ENCODE measurements at regions not wholly inside any gene's neighbourhood (a gene's known extent, or its start where the extent isn't known, plus 50 kb on each side); places are given as distances from the start of the nearest gene placed in this dataset.

DNA sequence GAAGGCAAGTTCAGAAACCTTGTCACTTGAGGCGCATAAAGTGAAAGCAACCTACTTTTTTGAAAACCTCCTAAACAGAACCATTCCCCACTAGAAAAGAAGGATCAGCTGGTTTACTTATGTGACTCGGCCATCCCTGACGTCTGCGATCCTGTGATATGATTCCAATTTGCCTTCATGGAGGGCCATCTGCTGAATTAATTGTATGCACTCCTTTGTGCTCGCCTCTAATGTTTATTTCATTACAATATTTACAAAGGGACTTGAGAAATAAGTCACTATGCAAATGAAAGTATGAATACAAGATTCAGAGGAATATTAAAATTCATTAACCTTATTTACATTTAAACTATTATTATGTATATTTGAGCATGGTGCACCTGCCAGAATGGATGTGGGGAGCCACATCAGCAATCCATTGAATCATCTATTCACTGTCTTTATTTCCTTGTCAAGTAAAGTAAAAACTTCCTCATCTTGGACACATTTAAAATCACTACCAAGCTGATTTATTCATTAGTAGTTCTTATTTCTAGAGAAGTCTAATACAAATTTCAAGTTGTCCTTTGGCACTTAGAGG lies 96.5 kb downstream of the RBM43 start:
- Histone ChIP-seq H3K4me1 (ENCODE audit: control insufficient read depth in 5 of 5, insufficient read depth in 5 of 5, low read length in 5 of 5) (peaks cover 0 to 23% (median 4%) of the 10 kb centered on the region in 5 donors), H3K9ac (ENCODE audit: insufficient read depth in 1 of 2, low read length in 2 of 2) (no peak overlapping the region), H3K36me3 (ENCODE audit: control insufficient read depth in 4 of 4, insufficient read depth in 4 of 4, low read length in 4 of 4) (no peaks in the 10 kb centered on the region), H3K4me3 (no peak overlapping the region), H3K27ac (ENCODE audit: low read depth in 1 of 2, low read length in 1 of 2) (no peak overlapping the region), H3K27me3 (ENCODE audit: control insufficient read depth in 3 of 3, insufficient read depth in 3 of 3, low read length in 2 of 3) (no peaks in the 10 kb centered on the region), H3K9me3 (ENCODE audit: control insufficient read depth in 4 of 4, insufficient read depth in 3 of 4, low read length in 3 of 4) (no peaks in the 10 kb centered on the region)
- WGBS, 2 donors, result 82 to 91% methylated on average over 5 of the region's 5 CpGs
- DNase-seq, result no peak
- no peak for ATAC-seq (ENCODE audit: insufficient read depth, low FRiP score)
- TF ChIP-seq, protein P1, sequence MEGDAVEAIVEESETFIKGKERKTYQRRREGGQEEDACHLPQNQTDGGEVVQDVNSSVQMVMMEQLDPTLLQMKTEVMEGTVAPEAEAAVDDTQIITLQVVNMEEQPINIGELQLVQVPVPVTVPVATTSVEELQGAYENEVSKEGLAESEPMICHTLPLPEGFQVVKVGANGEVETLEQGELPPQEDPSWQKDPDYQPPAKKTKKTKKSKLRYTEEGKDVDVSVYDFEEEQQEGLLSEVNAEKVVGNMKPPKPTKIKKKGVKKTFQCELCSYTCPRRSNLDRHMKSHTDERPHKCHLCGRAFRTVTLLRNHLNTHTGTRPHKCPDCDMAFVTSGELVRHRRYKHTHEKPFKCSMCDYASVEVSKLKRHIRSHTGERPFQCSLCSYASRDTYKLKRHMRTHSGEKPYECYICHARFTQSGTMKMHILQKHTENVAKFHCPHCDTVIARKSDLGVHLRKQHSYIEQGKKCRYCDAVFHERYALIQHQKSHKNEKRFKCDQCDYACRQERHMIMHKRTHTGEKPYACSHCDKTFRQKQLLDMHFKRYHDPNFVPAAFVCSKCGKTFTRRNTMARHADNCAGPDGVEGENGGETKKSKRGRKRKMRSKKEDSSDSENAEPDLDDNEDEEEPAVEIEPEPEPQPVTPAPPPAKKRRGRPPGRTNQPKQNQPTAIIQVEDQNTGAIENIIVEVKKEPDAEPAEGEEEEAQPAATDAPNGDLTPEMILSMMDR (IDR thresholded peaks at IDR 0.05; ENCODE audit: control extremely low read depth, extremely low read depth), result no peak

DNA sequence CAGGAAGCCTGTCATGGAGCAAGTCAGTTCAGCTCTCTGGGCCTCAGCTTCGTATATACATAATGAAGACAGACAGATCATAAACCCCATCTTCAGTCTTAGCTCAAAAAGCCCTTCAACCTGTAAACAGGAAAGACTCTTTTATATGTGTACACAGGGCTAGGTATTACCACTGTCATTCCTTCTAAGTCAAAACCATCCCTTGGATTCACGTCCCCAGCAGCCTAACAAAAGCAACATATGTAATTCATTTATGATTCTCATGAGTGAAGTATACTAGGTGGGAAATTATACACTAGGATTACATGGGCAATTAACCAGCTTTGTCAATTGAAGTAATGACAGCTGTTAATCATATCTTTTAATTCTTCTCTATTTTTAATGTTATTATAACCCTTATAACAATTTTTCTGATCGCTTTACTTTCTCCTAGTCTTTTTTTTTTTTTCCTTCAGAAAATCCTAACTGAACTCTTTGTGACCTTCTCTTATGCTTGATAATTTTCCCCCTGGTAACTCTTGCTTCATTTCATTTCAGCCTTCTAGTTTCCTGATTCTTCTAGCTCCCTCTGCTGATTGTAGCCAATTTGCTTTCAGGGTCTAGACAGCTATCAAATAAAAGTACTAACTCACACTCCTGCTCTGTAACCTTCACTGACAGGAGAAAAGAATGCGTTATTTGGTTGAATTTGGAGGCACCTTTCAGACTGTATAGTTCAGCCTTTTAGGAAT lies 99.7 kb downstream of the RBM43 start:
- Histone ChIP-seq H3K4me3 (no peak overlapping the region), H3K36me3 (ENCODE audit: control insufficient read depth in 4 of 4, insufficient read depth in 4 of 4, low read length in 4 of 4) (no peaks in the 10 kb centered on the region), H3K27me3 (ENCODE audit: control insufficient read depth in 3 of 3, insufficient read depth in 3 of 3, low read length in 2 of 3) (no peaks in the 10 kb centered on the region), H3K4me1 (ENCODE audit: control insufficient read depth in 5 of 5, insufficient read depth in 5 of 5, low read length in 5 of 5) (peaks cover 0 to 40% (median 4%) of the 10 kb centered on the region in 5 donors), H3K9ac (ENCODE audit: insufficient read depth in 1 of 2, low read length in 2 of 2) (no peak overlapping the region), H3K9me3 (ENCODE audit: control insufficient read depth in 4 of 4, insufficient read depth in 3 of 4, low read length in 3 of 4) (no peaks in the 10 kb centered on the region), H3K27ac (ENCODE audit: low read depth in 1 of 2, low read length in 1 of 2) (no peak overlapping the region)
- TF ChIP-seq, protein P1 (IDR thresholded peaks at IDR 0.05; ENCODE audit: control extremely low read depth, extremely low read depth), result no peak
- ATAC-seq (ENCODE audit: insufficient read depth, low FRiP score) (no peak), DNase-seq (peak in 2 of 3 donors; percentile 84 to 89)
- WGBS, 2 donors, result 66 to 75% methylated on average over 4 of the region's 4 CpGs

DNA sequence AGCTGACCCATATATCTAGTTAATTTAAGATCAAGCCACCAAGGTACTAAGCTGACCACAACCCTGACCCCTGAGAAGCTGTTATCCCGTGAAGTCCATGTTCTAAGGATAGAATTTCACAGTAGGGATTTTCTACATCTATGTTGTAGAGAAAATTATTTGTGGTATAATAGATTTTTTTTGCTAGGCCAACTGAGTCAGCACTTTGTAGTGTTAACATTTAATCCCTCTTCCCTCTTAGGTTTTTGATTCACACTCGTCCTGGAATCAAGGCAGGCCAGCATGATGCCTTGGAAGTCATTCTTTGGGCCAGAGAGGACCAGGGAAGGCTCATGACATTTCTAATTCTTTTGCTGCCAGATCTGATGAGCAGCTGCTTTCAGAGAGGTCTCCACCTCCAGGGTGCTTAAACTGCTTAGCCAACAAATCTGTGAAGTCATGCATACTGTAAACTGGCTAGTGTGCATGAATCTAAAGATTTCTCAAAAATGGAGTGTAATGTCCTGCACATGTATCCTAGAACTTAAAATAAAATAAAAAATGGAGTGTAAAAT lies 102.5 kb downstream of the RBM43 start:
- no peak overlapping the region for H3K27ac ChIP-seq (ENCODE audit: low read depth in 1 of 2, low read length in 1 of 2)
- DNase-seq, result peak in 2 of 3 donors; percentile 63
- H3K9ac ChIP-seq (ENCODE audit: insufficient read depth in 1 of 2, low read length in 2 of 2), result no peak overlapping the region
- WGBS, 2 donors, result 69 to 85% methylated on average over 2 of the region's 2 CpGs
- H3K9me3 ChIP-seq (ENCODE audit: control insufficient read depth in 4 of 4, insufficient read depth in 3 of 4, low read length in 3 of 4), result no peaks in the 10 kb centered on the region
- H3K4me3 ChIP-seq, result no peak overlapping the region
- TF ChIP-seq, protein P1 (IDR thresholded peaks at IDR 0.05; ENCODE audit: control extremely low read depth, extremely low read depth), result no peak
- ATAC-seq (ENCODE audit: insufficient read depth, low FRiP score), result no peak
- no peaks in the 10 kb centered on the region for H3K36me3 ChIP-seq (ENCODE audit: control insufficient read depth in 4 of 4, insufficient read depth in 4 of 4, low read length in 4 of 4)
- peaks cover 0 to 43% (median 4%) of the 10 kb centered on the region in 5 donors for H3K4me1 ChIP-seq (ENCODE audit: control insufficient read depth in 5 of 5, insufficient read depth in 5 of 5, low read length in 5 of 5)
- H3K27me3 ChIP-seq (ENCODE audit: control insufficient read depth in 3 of 3, insufficient read depth in 3 of 3, low read length in 2 of 3), result no peaks in the 10 kb centered on the region

Data from lung (tissue), 11 donors.